Hypothalamus (tissue), 51 donors: ENCODE measurements at regions not wholly inside any gene's neighbourhood (a gene's known extent, or its start where the extent isn't known, plus 50 kb on each side); places are given as distances from the start of the nearest gene placed in this dataset.
"Not testable (repeated sequence)": the region's sequence is repeated elsewhere in the genome, so short reads cannot be mapped to it uniquely, and the experiment has no call there.

Experiments used
- DNase-seq, 51 donors: peaks; one replicate each; lab custom pipeline; 2025; lab: John Stamatoyannopoulos, UW

- no peak for DNase-seq
Measured at GRCh38 chr3:176362191-176362731, 835.0 kb downstream of the TBL1XR1 start.

- no peak for DNase-seq
Measured at GRCh38 chr3:176359211-176359610, 838.1 kb downstream of the TBL1XR1 start.

- DNase-seq: no peak
Measured at GRCh38 chr3:176357891-176358290, 839.4 kb downstream of the TBL1XR1 start.

- no peak for DNase-seq
Measured at GRCh38 chr3:176354843-176355242, 842.4 kb downstream of the TBL1XR1 start.

GRCh38 chr3:176352716-176353334, 844.5 kb downstream of the TBL1XR1 start:
- DNase-seq: no peak

GRCh38 chr3:176351408-176351807, 845.9 kb downstream of the TBL1XR1 start:
- no peak for DNase-seq

- DNase-seq: no peak
Measured at GRCh38 chr3:176349706-176350105, 847.6 kb downstream of the TBL1XR1 start.

- DNase-seq: no peak
Measured at GRCh38 chr3:176347424-176348146, 849.7 kb downstream of the TBL1XR1 start.

GRCh38 chr3:176341963-176342362, 855.3 kb downstream of the TBL1XR1 start:
- no peak for DNase-seq

- DNase-seq: no peak
Measured at GRCh38 chr3:176328666-176329065, 868.6 kb downstream of the TBL1XR1 start.

GRCh38 chr3:176328198-176328597, 869.1 kb downstream of the TBL1XR1 start:
- DNase-seq: no peak

- not testable (repeated sequence) for DNase-seq
Measured at GRCh38 chr3:176326894-176327490, 870.3 kb downstream of the TBL1XR1 start.

- not testable (repeated sequence) for DNase-seq
Measured at GRCh38 chr3:176321532-176321931, 875.8 kb downstream of the TBL1XR1 start.

GRCh38 chr3:176321099-176321498, 876.2 kb downstream of the TBL1XR1 start:
- no peak for DNase-seq

- DNase-seq: no peak
Measured at GRCh38 chr3:176313426-176313825, 883.9 kb downstream of the TBL1XR1 start.

GRCh38 chr3:176310641-176311040, 886.6 kb downstream of the TBL1XR1 start:
- DNase-seq: no peak

GRCh38 chr3:176302271-176302670, 895.0 kb downstream of the TBL1XR1 start:
- DNase-seq: no peak

GRCh38 chr3:176296066-176296597, 901.1 kb downstream of the TBL1XR1 start:
- DNase-seq: no peak

- no peak for DNase-seq
Measured at GRCh38 chr3:176293276-176293675, 904.0 kb downstream of the TBL1XR1 start.

- DNase-seq: no peak
Measured at GRCh38 chr3:176286476-176287085, 910.7 kb downstream of the TBL1XR1 start.

GRCh38 chr3:176275538-176275937, 921.7 kb downstream of the TBL1XR1 start:
- DNase-seq: no peak
